ENCODE measurements at regions not wholly inside any gene's neighbourhood (a gene's known extent, or its start where the extent isn't known, plus 50 kb on each side); places are given as distances from the start of the nearest gene placed in this dataset.

DNA sequence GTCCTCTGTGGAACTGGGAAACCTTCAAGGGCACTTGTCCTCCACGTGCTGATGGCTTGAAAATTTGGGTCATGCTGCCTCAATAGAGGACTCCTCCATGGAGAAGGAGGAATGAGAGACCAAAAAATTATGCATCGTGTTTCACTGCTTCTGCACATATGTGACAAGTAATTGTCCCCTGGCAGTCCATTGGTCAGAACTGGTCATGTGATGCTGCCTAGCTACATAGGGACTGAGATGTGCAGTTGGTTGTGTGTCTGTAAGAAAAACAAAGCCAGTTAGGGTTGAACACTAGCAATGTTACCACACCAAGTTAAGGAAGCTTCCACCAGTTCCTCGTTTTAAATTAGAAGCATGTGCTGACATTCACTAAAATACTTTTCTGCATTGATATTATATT lies 201.9 kb upstream of the ANKH start:
- DNase-seq (ENCODE audit: low spot score), result no peak
- Mint-ChIP-seq H3K4me1 (ENCODE audit: low read depth) (no peaks in the 10 kb centered on the region), H3K4me3 (no peak overlapping the region), H3K36me3 (ENCODE audit: low read depth) (no peaks in the 10 kb centered on the region), H3K27ac (no peak overlapping the region), H3K27me3 (ENCODE audit: insufficient read depth) (no peaks in the 10 kb centered on the region), H3K9me3 (no peaks in the 10 kb centered on the region)
- intact Hi-C loops (cut with micrococcal nuclease), result no loop called here

DNA sequence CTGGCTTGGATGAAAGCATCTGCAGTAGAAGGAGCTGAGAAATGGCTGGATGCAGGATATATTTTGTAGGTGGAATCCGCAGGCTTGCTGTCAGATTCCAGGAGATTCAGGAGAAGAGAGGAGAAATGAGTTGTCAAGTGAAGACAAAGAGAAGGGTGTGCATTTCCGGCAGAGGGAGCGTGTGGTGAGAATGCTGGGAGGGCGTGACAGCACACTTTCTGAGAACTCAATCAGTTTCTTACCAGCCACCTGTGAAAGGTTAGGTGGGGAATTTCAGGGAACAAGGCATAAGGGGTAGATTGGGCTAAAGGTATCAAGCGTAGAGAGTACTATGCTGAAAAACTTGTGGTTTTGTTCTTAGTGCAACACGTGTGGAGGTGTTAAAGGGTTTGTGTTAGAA lies 199.3 kb upstream of the ANKH start:
- H3K27me3 Mint-ChIP-seq (ENCODE audit: insufficient read depth), result no peaks in the 10 kb centered on the region
- no peak overlapping the region for H3K4me3 Mint-ChIP-seq
- intact Hi-C loops (cut with micrococcal nuclease), result no loop called here
- DNase-seq (ENCODE audit: low spot score), result no peak
- no peaks in the 10 kb centered on the region for H3K4me1 Mint-ChIP-seq (ENCODE audit: low read depth)
- no peak overlapping the region for H3K27ac Mint-ChIP-seq
- no peaks in the 10 kb centered on the region for H3K9me3 Mint-ChIP-seq
- H3K36me3 Mint-ChIP-seq (ENCODE audit: low read depth), result no peaks in the 10 kb centered on the region

DNA sequence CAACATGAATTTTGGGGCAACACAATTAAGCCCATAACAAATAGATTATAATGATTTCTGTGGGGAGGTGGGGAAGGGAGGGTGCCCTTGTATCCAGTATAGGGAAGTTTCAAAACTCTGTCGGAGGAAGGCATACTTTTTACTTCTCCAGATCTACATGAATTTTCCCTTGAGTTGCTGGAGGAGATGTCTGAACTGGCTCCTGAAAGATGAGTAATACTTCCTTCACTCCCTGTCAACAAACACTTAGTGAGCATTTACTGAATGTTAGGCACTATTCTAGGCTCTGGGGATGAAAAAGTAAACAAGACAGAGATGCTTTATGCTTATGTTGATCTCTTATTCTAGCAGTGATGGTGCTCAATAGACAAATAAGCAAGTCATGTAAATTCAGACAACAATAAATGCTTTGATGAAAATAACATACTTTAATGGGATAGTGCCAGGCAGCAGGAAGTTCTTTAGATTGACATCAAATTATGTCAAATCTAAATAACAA lies 197.9 kb upstream of the ANKH start:
- no peaks in the 10 kb centered on the region for H3K36me3 Mint-ChIP-seq (ENCODE audit: low read depth)
- no peaks in the 10 kb centered on the region for H3K4me1 Mint-ChIP-seq (ENCODE audit: low read depth)
- H3K9me3 Mint-ChIP-seq, result no peaks in the 10 kb centered on the region
- H3K27me3 Mint-ChIP-seq (ENCODE audit: insufficient read depth), result no peaks in the 10 kb centered on the region
- no peak overlapping the region for H3K4me3 Mint-ChIP-seq
- intact Hi-C loops (cut with micrococcal nuclease), result no loop called here
- no peak for DNase-seq (ENCODE audit: low spot score)
- H3K27ac Mint-ChIP-seq, result no peak overlapping the region

DNA sequence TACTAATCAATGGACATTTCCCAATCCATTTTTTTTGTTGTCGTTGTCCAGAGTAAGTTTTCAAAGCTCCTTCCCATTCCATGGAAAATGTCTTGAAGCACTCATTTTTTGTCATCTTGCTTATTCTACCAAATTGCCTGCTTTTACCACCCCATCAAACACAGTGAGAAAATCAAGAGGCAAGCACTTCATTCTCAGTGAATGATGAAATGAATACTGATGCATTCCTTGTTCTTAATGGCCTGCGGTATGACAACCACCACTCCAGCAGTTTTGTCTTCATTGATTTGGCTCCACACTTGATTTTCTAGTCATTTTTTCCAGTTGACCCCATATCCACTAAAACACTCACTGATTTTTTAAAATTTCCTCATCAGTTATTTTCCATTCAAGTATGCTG lies 193.5 kb upstream of the ANKH start:
- H3K4me1 Mint-ChIP-seq (ENCODE audit: low read depth), result no peaks in the 10 kb centered on the region
- H3K27ac Mint-ChIP-seq, result no peak overlapping the region
- H3K9me3 Mint-ChIP-seq, result no peaks in the 10 kb centered on the region
- intact Hi-C loops (cut with micrococcal nuclease), result no loop called here
- H3K27me3 Mint-ChIP-seq (ENCODE audit: insufficient read depth), result no peaks in the 10 kb centered on the region
- no peak overlapping the region for H3K4me3 Mint-ChIP-seq
- no peaks in the 10 kb centered on the region for H3K36me3 Mint-ChIP-seq (ENCODE audit: low read depth)
- no peak for DNase-seq (ENCODE audit: low spot score)

DNA sequence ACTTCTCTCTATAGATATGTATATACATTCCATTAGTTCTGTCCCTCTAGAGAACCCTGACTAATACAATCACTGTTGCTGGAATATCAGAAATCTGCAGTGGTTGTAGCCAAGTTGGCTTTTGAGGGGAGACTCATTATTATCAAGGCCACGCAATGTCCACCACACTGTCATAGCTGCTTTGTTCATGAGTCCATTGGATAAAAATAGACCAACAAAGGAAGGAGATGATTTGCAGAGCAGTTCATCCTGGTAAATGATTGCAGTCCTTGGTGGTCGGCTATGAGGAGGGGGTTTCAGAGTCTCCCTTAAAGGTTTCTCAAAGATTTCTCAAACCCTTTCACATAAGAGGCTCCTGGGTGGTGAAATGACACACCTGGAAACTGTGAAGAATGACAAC lies 192.8 kb upstream of the ANKH start:
- intact Hi-C loops (cut with micrococcal nuclease), result no loop called here
- no peaks in the 10 kb centered on the region for H3K36me3 Mint-ChIP-seq (ENCODE audit: low read depth)

DNA sequence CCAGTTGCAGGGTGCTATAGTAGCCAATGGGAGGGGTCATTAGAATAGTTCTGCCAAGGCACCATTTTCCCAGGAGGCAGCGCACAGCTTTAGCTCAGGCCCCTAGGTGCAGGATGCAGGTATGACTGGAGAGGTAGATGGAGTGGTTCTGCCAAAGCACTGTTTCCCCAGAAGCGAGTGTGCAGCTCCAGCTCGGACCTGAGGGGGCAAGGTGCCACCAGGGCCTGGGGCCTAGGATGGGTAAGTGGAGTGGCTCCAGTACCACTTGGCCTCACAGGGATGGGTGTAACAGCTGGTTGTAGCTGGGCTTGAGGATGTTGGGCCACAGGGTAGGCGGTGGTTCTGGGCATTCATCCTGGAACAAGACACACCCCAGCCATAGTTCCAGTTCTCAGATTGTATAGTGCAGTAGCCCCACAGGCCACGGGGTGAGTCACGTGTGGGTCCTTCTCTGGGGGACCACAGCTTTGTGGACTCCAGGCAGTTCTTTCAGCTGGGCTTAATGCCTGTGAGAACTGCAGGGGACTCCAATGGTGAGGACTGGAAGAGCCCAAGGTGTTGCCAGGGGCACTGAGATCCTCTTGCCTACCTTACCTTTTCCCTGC lies 185.5 kb upstream of the ANKH start:
- DNase-seq (ENCODE audit: low spot score), result no peak
- no peaks in the 10 kb centered on the region for H3K36me3 Mint-ChIP-seq (ENCODE audit: low read depth)
- H3K4me3 Mint-ChIP-seq, result no peak overlapping the region
- no peaks in the 10 kb centered on the region for H3K4me1 Mint-ChIP-seq (ENCODE audit: low read depth)
- no peaks in the 10 kb centered on the region for H3K27me3 Mint-ChIP-seq (ENCODE audit: insufficient read depth)
- no peak overlapping the region for H3K27ac Mint-ChIP-seq
- no peaks in the 10 kb centered on the region for H3K9me3 Mint-ChIP-seq
- intact Hi-C loops (cut with micrococcal nuclease), result no loop called here

More for the DNA sequence above, 192.8 kb upstream of the ANKH start:
- Mint-ChIP-seq H3K27ac (no peak overlapping the region), H3K4me3 (no peak overlapping the region), H3K27me3 (ENCODE audit: insufficient read depth) (no peaks in the 10 kb centered on the region), H3K4me1 (ENCODE audit: low read depth) (no peaks in the 10 kb centered on the region), H3K9me3 (no peaks in the 10 kb centered on the region)
- DNase-seq (ENCODE audit: low spot score), result no peak

DNA sequence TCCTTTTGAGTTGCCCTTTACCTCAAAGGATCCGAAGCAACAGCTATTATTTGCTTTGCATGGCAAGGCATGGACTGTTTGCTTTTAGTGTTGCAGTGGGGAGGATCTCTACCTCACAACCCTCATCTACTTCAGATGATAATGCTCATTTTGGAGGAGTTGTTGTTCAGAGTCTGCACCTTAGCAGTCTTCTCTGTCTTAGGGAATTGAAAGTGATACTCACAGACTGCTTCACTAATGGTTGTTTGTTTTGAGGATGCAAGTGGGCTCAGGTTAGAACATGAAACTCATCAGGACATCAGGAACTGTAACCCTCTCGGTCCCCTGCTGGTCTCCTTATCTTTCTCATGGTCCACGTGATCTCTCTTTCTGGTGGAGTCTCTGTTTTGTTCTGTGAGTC lies 172.9 kb upstream of the ANKH start:
- H3K4me1 Mint-ChIP-seq (ENCODE audit: low read depth), result no peaks in the 10 kb centered on the region
- no peak overlapping the region for H3K4me3 Mint-ChIP-seq
- no peak overlapping the region for H3K27ac Mint-ChIP-seq
- intact Hi-C loops (cut with micrococcal nuclease), result no loop called here
- H3K9me3 Mint-ChIP-seq, result no peaks in the 10 kb centered on the region
- H3K36me3 Mint-ChIP-seq (ENCODE audit: low read depth), result no peaks in the 10 kb centered on the region
- no peak for DNase-seq (ENCODE audit: low spot score)
- H3K27me3 Mint-ChIP-seq (ENCODE audit: insufficient read depth), result no peaks in the 10 kb centered on the region

DNA sequence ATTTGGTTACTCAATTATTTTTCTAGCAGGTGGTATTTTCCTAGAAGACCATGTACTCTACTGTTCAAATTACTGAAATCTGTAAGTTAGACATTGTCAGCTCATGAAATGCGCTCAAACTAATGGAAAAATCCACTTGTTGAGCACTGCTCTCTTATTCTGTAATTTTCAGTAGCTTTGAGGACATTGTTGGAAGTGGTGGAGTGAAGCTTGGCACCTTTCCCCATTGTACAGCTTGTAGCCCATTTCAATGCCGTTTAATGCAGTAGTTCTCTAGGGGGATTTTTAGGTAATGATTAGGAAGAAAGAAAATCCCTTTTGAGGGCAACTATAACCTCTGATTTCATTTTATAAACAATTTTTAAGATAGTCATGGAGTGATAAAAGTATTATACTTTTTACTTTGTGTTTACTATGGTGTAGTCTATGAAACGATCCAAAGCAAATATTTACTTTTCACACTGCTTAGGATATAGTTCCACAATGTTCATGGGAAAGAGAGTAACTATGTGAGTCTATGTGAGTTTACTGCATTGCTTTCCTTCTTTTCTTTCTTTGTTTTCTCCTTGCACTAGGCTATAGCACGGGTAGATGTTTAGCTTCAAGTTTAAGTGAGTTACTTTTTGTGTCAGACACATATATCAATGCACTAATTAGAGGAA lies 165.8 kb upstream of the ANKH start:
- H3K27ac Mint-ChIP-seq, result no peak overlapping the region
- no peak for DNase-seq (ENCODE audit: low spot score)
- H3K27me3 Mint-ChIP-seq (ENCODE audit: insufficient read depth), result peaks cover 1% of the 10 kb centered on the region
- H3K4me1 Mint-ChIP-seq (ENCODE audit: low read depth), result no peaks in the 10 kb centered on the region
- no peak overlapping the region for H3K4me3 Mint-ChIP-seq
- intact Hi-C loops (cut with micrococcal nuclease), result no loop called here
- H3K9me3 Mint-ChIP-seq, result no peaks in the 10 kb centered on the region
- H3K36me3 Mint-ChIP-seq (ENCODE audit: low read depth), result no peaks in the 10 kb centered on the region

DNA sequence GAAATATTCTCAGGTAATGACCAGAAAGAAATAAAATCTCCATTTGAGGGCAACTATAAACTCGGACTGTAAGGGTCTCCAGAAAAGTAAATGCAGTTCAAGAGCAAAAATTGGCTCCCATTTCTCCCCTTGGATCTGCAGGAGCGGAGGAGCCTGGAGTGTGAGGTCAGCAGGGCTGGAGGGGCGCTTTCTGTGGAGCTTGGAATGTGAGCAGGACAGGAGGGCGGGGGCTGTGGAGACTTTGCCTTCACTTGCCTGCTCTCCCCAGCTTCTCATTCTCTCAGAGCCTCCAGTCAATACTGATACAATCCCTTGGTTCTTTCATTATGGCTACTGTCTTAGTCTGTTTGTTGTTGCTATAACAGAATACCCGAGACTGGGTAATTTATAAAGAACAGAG lies 162.8 kb upstream of the ANKH start:
- H3K27me3 Mint-ChIP-seq (ENCODE audit: insufficient read depth), result peaks cover 11% of the 10 kb centered on the region
- H3K27ac Mint-ChIP-seq, result no peak overlapping the region
- H3K36me3 Mint-ChIP-seq (ENCODE audit: low read depth), result no peaks in the 10 kb centered on the region
- no peak overlapping the region for H3K4me3 Mint-ChIP-seq
- H3K9me3 Mint-ChIP-seq, result no peaks in the 10 kb centered on the region
- intact Hi-C loops (cut with micrococcal nuclease), result no loop called here
- DNase-seq (ENCODE audit: low spot score), result no peak
- no peaks in the 10 kb centered on the region for H3K4me1 Mint-ChIP-seq (ENCODE audit: low read depth)

DNA sequence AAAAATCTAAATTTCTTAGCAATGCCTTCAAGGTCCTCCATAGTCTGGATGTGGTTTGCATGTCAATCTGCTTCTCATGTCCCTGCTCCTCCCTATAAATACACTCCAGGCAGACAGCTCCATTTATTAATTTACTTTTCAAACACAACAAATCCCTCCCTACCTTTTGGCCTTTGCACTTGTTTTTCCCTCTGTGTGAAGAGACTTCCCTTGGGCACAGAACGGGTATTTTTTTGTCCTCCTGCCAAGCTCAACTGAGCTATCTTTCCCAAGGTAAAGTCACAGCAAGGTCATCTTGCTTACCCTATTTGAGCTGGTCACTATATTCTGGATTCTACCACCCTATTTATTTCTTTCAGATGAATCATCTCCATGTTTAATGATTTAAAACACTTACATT lies 159.6 kb upstream of the ANKH start:
- Mint-ChIP-seq H3K27me3 (ENCODE audit: insufficient read depth) (peaks cover 13% of the 10 kb centered on the region), H3K9me3 (no peaks in the 10 kb centered on the region), H3K4me3 (no peak overlapping the region), H3K36me3 (ENCODE audit: low read depth) (no peaks in the 10 kb centered on the region), H3K4me1 (ENCODE audit: low read depth) (no peaks in the 10 kb centered on the region), H3K27ac (no peak overlapping the region)
- intact Hi-C loops (cut with micrococcal nuclease), result no loop called here
- DNase-seq (ENCODE audit: low spot score), result no peak

DNA sequence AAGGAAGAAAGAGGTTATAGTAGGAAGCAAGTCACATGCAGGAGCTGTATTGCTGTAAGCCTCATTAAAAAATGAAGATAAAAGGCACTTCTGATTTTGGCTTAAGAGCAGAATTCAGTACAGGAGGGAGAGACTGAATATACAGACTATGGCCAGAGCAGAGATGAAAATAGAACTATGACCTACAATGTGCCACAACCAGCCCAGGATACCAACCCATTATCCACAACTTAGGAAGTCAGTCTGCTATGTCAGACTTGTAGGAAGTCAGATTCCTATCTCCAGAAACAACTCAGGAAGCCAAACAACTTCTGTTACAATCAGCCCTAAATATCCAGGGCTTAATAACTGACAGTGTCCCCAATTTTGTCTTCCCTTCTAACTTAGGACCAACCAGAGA lies 156.2 kb upstream of the ANKH start:
- H3K27me3 Mint-ChIP-seq (ENCODE audit: insufficient read depth), result peaks cover 14% of the 10 kb centered on the region
- H3K4me3 Mint-ChIP-seq, result no peak overlapping the region
- no peaks in the 10 kb centered on the region for H3K36me3 Mint-ChIP-seq (ENCODE audit: low read depth)
- no peak for DNase-seq (ENCODE audit: low spot score)
- no peaks in the 10 kb centered on the region for H3K4me1 Mint-ChIP-seq (ENCODE audit: low read depth)
- H3K27ac Mint-ChIP-seq, result no peak overlapping the region
- H3K9me3 Mint-ChIP-seq, result no peaks in the 10 kb centered on the region
- intact Hi-C loops (cut with micrococcal nuclease), result no loop called here

DNA sequence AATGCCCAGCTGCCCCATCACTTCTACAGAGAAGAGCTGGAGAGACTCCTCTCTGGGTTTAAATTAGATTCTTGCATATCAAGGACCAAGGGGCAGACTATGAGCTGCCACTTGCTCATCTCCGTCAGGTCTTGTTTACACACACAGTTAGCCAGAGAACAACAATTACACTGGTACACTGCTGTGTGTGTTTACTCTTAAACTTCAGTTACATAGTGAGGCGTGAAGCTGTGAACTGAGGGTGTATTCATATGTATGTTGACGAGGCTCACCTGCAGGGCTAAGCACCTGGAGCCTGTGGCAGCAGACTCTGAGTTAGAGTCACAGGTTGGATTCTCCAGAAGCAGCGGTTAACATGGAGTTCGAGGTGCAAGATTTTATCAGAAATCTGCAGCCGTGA lies 155.4 kb upstream of the ANKH start:
- Mint-ChIP-seq H3K27ac (no peak overlapping the region), H3K9me3 (no peaks in the 10 kb centered on the region), H3K4me3 (no peak overlapping the region), H3K4me1 (ENCODE audit: low read depth) (no peaks in the 10 kb centered on the region), H3K27me3 (ENCODE audit: insufficient read depth) (peaks cover 9% of the 10 kb centered on the region), H3K36me3 (ENCODE audit: low read depth) (no peaks in the 10 kb centered on the region)
- intact Hi-C loops (cut with micrococcal nuclease), result no loop called here
- no peak for DNase-seq (ENCODE audit: low spot score)

DNA sequence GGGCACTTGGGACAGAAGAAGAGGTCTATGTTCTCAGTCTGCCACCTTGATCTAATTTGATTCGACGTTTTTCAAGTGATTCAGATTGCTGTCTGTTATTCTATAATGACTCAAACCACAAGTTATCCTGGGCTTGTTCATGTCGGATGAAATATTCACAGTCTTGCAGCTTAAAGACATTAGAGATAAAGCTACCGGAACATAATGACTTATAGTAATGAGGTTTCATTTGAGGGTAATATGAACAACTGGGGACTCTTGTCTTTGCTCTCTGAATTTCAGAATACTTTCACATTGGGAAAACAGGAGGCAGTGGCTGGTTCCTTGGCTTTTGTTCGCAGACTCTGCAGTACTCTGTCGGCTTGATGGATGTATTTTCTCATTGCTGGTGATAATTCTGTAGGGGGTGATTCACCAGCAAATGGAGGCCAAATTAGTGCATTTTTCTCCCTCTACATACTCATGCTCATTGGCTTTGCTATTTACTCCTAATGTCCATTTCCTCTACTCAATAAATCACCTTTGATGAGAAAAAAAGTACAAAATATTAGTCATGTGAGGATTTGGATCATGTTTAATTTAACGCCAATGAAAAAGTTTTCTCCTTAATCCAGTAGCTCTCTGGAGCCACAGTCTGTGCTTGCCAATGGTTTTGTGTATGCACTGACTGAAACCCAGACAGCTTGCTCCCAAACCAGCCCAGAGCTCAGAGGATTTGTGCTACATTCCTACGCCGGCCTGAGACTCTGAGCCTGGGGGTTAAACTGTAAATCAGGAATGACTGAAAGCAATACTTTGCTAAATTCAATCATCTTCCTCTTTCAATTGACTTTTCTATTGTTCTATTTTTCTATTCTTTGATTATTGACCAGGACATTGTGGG lies 154.7 kb upstream of the ANKH start:
- Mint-ChIP-seq H3K27ac (no peak overlapping the region), H3K4me3 (no peak overlapping the region), H3K9me3 (no peaks in the 10 kb centered on the region), H3K36me3 (ENCODE audit: low read depth) (no peaks in the 10 kb centered on the region), H3K27me3 (ENCODE audit: insufficient read depth) (peaks cover 8% of the 10 kb centered on the region), H3K4me1 (ENCODE audit: low read depth) (no peaks in the 10 kb centered on the region)
- DNase-seq (ENCODE audit: low spot score), result no peak
- intact Hi-C loops (cut with micrococcal nuclease), result no loop called here
